ENCODE measurements at regions not wholly inside any gene's neighbourhood (a gene's known extent, or its start where the extent isn't known, plus 50 kb on each side); places are given as distances from the start of the nearest gene placed in this dataset.

DNA sequence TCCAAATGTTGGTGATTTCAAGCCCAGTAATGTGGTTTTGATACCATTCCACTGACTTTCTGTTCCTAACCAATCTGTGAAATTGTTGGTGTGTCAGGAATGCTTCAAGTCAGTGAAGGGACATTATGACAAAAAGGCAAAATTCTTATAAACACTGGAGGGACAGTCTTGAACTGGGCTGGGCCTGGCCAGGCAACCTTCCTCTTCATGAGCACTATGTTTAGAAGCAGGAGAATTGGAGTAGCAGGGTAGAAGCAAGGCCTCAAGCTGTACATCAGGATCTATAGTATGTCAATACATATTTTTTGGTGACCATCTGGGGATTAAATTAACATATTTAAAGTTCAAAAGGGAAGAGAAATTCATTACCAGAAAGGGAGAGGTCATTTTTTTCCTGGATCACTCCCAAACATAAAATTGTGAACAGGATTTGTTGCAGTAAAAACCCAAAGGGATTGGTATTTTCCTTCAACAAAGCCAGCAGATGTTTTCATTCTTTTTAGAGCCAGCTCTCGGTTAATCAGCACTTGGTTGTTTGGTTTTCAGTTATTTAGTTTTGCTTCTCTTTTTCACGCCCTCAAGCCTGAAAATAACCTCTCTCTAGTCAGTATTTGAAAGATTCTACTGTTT, 77.9 kb upstream of the PIK3R1 start:
- no peak for TF ChIP-seq POLR2AphosphoS5 (IDR thresholded peaks at IDR 0.05; ENCODE audit: low read depth, low read length)
- TF ChIP-seq POLR2A (IDR thresholded peaks at IDR 0.05; ENCODE audit: low read depth, low read length): no peak
